SU-DHL-6 (cell line): ENCODE measurements at regions not wholly inside any gene's neighbourhood (a gene's known extent, or its start where the extent isn't known, plus 50 kb on each side); places are given as distances from the start of the nearest gene placed in this dataset.

Experiments used
- CTCF ChIP-seq: fragments of 200-600 bp; sonication (generic); IDR thresholded peaks from one replicate; pipeline ENCODE4 v1.5.1; 2017; ENCODE audit warnings: antibody characterized with exemption, mild to moderate bottlenecking, low read length, moderate library complexity; ENCODE audit not compliant: insufficient read depth, poor library complexity, severe bottlenecking
- EZH2phosphoT487 ChIP-seq: fragments of 200-600 bp; sonication (generic), shearing (Covaris generic); conservative IDR thresholded peaks from 2 replicates; pipeline ENCODE4 v1.6.1; 2018; ENCODE audit warnings: mild to moderate bottlenecking, antibody characterized with exemption, low read length, moderate library complexity, mixed read lengths

- TF ChIP-seq CTCF (no peak), EZH2phosphoT487 (no peak)
These were observed 442.4 kb upstream of the RARB start for GRCh38 chr3:24985668-24986067.
